ENCODE measurements at regions not wholly inside any gene's neighbourhood (a gene's known extent, or its start where the extent isn't known, plus 50 kb on each side); places are given as distances from the start of the nearest gene placed in this dataset.

GRCh38 chr3:174342941-174343501 lies 516.1 kb upstream of the NAALADL2 start:
- no peak for TF ChIP-seq CTCF (IDR thresholded peaks at IDR 0.05; ENCODE audit: low read depth, low read length, poor library complexity, severe bottlenecking)
- TF ChIP-seq EZH2phosphoT487 (IDR thresholded peaks at IDR 0.05; ENCODE audit: borderline replicate concordance, low read length), result no peak
